ENCODE measurements at regions not wholly inside any gene's neighbourhood (a gene's known extent, or its start where the extent isn't known, plus 50 kb on each side); places are given as distances from the start of the nearest gene placed in this dataset.
"Not testable (repeated sequence)": the region's sequence is repeated elsewhere in the genome, so short reads cannot be mapped to it uniquely, and the experiment has no call there.

- intact Hi-C loops (cut with DNase I): no loop called here
- DNase-seq (ENCODE audit: low spot score): no peak
- ATAC-seq: no peak
Observed at GRCh38 chr20:43375591-43375990, 82.1 kb upstream of the SRSF6 start.

GRCh38 chr20:43372051-43372450, 85.6 kb upstream of the SRSF6 start:
- intact Hi-C loops (cut with DNase I): no loop called here
- ATAC-seq: no peak
- DNase-seq (ENCODE audit: low spot score): no peak

- intact Hi-C loops (cut with DNase I): no loop called here
- ATAC-seq: no peak
- DNase-seq (ENCODE audit: low spot score): no peak
Observed at GRCh38 chr20:43365691-43366090, 92.0 kb upstream of the SRSF6 start.

GRCh38 chr20:43364001-43364400, 93.7 kb upstream of the SRSF6 start:
- DNase-seq (ENCODE audit: low spot score): no peak
- intact Hi-C loops (cut with DNase I): no loop called here
- ATAC-seq: no peak

- DNase-seq (ENCODE audit: low spot score): no peak
- no peak for ATAC-seq
- intact Hi-C loops (cut with DNase I): no loop called here
Observed at GRCh38 chr20:43363506-43363905, 94.2 kb upstream of the SRSF6 start.

GRCh38 chr20:43361526-43361925, 96.2 kb upstream of the SRSF6 start:
- intact Hi-C loops (cut with DNase I): no loop called here
- no peak for ATAC-seq
- no peak for DNase-seq (ENCODE audit: low spot score)

- DNase-seq (ENCODE audit: low spot score) (no peak), ATAC-seq (no peak)
- intact Hi-C loops (cut with DNase I): no loop called here
Observed at GRCh38 chr20:43360016-43360415, 97.7 kb upstream of the SRSF6 start.

GRCh38 chr20:43358811-43359210, 98.9 kb upstream of the SRSF6 start:
- DNase-seq (ENCODE audit: low spot score): no peak
- no peak for ATAC-seq
- intact Hi-C loops (cut with DNase I): no loop called here

- intact Hi-C loops (cut with DNase I): no loop called here
- no peak for DNase-seq (ENCODE audit: low spot score)
- no peak for ATAC-seq
Observed at GRCh38 chr20:43357352-43357751, 100.3 kb upstream of the SRSF6 start.

- intact Hi-C loops (cut with DNase I): no loop called here
- ATAC-seq: no peak
- DNase-seq (ENCODE audit: low spot score): no peak
Observed at GRCh38 chr20:43355610-43356009, 102.1 kb upstream of the SRSF6 start.

GRCh38 chr20:43352996-43353395, 104.7 kb upstream of the SRSF6 start:
- DNase-seq (ENCODE audit: low spot score) (no peak), ATAC-seq (no peak)
- intact Hi-C loops (cut with DNase I): no loop called here

- ATAC-seq; DNase-seq (ENCODE audit: low spot score); intact Hi-C loops (cut with DNase I): not testable (repeated sequence)
Observed at GRCh38 chr20:43350694-43351093, 107.0 kb upstream of the SRSF6 start.

GRCh38 chr20:43349841-43350240, 107.9 kb upstream of the SRSF6 start:
- no peak for DNase-seq (ENCODE audit: low spot score)
- intact Hi-C loops (cut with DNase I): no loop called here
- no peak for ATAC-seq

GRCh38 chr20:43347839-43348238, 109.9 kb upstream of the SRSF6 start:
- DNase-seq (ENCODE audit: low spot score); intact Hi-C loops (cut with DNase I); ATAC-seq: not testable (repeated sequence)

GRCh38 chr20:43345676-43346075, 112.0 kb upstream of the SRSF6 start:
- DNase-seq (ENCODE audit: low spot score): no peak
- no peak for ATAC-seq
- intact Hi-C loops (cut with DNase I): no loop called here

GRCh38 chr20:43341511-43341910, 116.2 kb upstream of the SRSF6 start:
- DNase-seq (ENCODE audit: low spot score) (no peak), ATAC-seq (no peak)
- intact Hi-C loops (cut with DNase I): no loop called here

GRCh38 chr20:43337036-43337435, 120.7 kb upstream of the SRSF6 start:
- no peak for ATAC-seq
- intact Hi-C loops (cut with DNase I): no loop called here
- no peak for DNase-seq (ENCODE audit: low spot score)

- DNase-seq (ENCODE audit: low spot score): no peak
- ATAC-seq: no peak
Observed at GRCh38 chr20:43334080-43334479, 123.6 kb upstream of the SRSF6 start.

GRCh38 chr20:43331906-43332305, 125.8 kb upstream of the SRSF6 start:
- intact Hi-C loops (cut with DNase I): no loop called here
- DNase-seq (ENCODE audit: low spot score): no peak
- ATAC-seq: no peak

More at GRCh38 chr20:43334080-43334479, 123.6 kb upstream of the SRSF6 start:
- intact Hi-C loops (cut with DNase I): no loop called here

GRCh38 chr20:43328697-43329096, 129.0 kb upstream of the SRSF6 start:
- DNase-seq (ENCODE audit: low spot score) (no peak), ATAC-seq (no peak)
- intact Hi-C loops (cut with DNase I): no loop called here

- DNase-seq (ENCODE audit: low spot score); intact Hi-C loops (cut with DNase I): not testable (repeated sequence)
Observed at GRCh38 chr20:43327234-43327633, 130.5 kb upstream of the SRSF6 start.

GRCh38 chr20:43325926-43326325, 131.8 kb upstream of the SRSF6 start:
- ATAC-seq: no peak
- DNase-seq (ENCODE audit: low spot score): no peak
- intact Hi-C loops (cut with DNase I): no loop called here

More at GRCh38 chr20:43327234-43327633, 130.5 kb upstream of the SRSF6 start:
- not testable (repeated sequence) for ATAC-seq
